HuH-7 (cell line): ENCODE measurements at regions not wholly inside any gene's neighbourhood (a gene's known extent, or its start where the extent isn't known, plus 50 kb on each side); places are given as distances from the start of the nearest gene placed in this dataset.
"Not testable (repeated sequence)": the region's sequence is repeated elsewhere in the genome, so short reads cannot be mapped to it uniquely, and the experiment has no call there.

ENCODE experiments used
- DNase-seq: peaks from one replicate; pipeline ENCODE4 v3.0.0; 2011; ENCODE audit warnings: low spot score

- no peak for DNase-seq
Measured at GRCh38 chr14:41289025-41289424, 317.7 kb upstream of the LRFN5 start.

GRCh38 chr14:41285186-41285748 is 321.4 kb upstream of the LRFN5 start:
- peak; percentile 0 for DNase-seq

GRCh38 chr14:41280745-41281144 is 325.9 kb upstream of the LRFN5 start:
- no peak for DNase-seq

- no peak for DNase-seq
Measured at GRCh38 chr14:41277450-41277849, 329.2 kb upstream of the LRFN5 start.

- no peak for DNase-seq
Measured at GRCh38 chr14:41257476-41257875, 349.2 kb upstream of the LRFN5 start.

DNA sequence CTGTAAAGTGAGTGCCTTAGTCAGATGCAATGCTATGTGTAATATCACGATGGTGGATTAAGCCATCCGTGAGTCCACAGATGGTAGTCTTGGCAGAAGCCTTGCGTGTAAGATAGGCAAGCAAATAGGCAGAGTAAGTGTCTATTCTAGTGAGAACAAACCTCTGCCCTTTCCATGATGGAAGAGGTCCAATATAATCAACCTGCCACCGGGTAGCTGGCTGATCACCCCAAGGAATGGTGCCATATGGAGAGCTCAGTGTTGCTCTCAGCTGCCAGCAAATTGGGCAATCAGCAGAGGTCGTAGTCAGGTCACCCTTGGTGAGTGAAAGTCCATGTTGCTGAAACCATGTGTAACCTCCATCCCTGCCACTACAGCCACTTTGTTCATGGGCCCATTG is 371.2 kb upstream of the LRFN5 start:
- no peak for DNase-seq

- no peak for DNase-seq
Measured at GRCh38 chr14:41230683-41231082, 376.0 kb upstream of the LRFN5 start.

- DNase-seq, result no peak
Measured at GRCh38 chr14:41229824-41230223, 376.9 kb upstream of the LRFN5 start.

- no peak for DNase-seq
Measured at GRCh38 chr14:41225433-41225832, 381.2 kb upstream of the LRFN5 start.

DNA sequence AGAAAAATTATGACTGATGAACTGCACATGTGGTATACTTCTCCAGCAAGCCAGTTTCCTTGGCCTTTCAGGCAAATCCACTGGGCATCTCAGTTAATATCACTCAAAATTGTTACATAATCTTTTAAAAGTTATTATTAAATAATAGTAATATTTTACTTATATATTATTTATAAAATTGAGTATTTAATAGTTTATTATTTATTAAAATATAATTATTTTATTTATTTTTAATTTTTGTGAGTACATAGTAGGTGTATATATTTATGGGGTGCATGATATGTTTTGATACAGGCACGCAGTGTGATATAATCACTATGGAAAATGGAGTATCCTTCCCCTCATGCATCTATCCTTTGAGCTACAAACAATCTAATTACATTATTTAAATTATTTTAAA is 384.1 kb upstream of the LRFN5 start:
- DNase-seq, result no peak

GRCh38 chr14:41214978-41215377 is 391.7 kb upstream of the LRFN5 start:
- not testable (repeated sequence) for DNase-seq

DNA sequence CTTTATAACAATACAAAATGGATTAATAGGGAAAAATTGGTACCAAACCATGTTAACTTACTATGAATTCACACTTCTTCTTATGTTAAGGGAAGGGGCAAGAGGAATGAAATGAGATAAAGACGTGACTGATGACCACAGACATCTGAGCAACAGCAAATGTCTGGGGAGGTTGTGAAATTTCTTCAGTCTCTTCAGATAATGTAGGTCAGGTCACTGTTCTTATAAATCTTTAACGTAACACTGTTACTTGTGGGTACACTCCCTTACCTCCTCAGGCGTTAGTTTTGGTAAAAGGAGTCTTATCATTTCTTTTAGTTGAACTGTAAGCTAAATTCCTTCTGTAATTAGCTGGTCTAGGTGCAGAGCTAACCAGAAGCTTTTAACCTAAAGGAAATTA is 405.0 kb upstream of the LRFN5 start:
- no peak for DNase-seq

DNA sequence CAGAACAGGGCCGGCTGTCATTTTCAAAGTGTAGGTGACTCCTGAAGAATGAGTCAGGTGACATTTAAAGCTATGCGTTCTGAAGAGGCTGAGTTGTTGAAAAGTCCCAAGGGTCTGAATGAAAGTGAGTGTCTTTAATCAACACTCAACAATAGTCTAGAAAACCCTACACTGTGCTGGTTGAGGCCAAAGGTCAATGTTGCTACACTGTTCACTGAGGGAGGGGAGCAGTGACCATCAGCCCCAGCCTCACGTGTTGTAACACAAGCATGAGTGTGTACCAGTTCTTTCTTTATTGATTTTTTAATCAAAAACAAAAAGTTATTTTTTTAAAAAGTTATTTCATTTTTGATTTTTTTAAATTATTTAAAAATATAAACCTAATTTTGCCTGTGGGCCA is 418.8 kb upstream of the LRFN5 start:
- no peak for DNase-seq

DNA sequence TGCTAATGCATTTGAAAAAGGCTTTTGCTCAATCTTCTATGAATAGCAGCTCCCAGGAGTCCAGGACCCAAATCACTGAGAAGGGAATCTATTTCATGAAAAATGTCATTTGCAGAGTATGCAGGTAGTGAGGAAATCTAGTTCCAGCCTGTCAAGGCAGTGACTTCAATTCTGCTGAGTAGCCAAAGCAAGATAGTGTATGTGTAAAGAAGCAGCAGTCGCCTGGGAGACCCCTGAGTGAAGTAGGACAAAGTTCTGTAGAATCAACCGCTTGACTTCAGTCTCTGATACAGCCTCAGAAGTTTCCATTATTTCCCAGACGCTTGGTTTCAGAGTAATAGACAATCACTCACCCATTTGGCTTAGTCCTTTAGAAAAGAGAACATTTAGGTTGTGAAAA is 435.6 kb upstream of the LRFN5 start:
- DNase-seq, result no peak

GRCh38 chr14:41167040-41167439 is 439.6 kb upstream of the LRFN5 start:
- no peak for DNase-seq

- DNase-seq, result no peak
Measured at GRCh38 chr14:41154143-41154807, 452.4 kb upstream of the LRFN5 start.

DNA sequence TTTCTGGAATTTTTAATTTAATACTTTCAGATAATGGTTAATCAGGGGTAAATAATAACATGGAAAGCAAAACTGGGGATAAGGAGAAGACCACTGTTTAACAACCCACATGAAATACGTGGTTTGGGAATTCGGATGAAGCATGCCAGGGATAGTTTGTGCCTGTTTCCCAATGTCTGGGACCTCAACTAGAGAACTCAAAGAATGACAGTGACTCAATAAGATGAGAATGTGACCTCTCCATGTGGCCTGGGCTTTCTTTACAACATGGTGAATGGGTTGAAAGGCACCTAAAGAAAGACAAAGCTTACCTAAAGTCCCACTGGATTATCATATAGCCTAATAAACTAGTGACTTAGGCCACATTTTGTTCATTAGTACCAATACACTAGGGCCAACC is 460.3 kb upstream of the LRFN5 start:
- DNase-seq, result no peak

DNA sequence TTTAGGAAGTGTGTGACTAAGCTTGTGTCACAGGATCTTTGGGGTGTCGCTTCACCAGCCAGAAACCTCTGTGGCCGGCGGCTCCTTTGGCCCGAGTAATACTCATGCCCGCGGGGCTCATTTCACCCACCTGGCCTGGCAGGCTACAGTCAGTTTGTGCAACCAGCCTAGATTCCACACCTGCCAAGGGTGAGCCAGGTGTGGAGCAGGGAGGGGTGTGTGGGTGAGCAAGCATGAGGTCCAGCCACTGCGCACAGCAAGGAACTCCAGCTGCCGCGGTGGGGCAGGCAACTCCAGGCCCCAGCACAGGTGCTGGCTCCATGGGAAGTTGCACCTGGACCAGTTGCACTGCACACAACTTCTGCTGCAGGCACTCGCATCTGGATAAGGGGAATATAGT is 462.3 kb upstream of the LRFN5 start:
- no peak for DNase-seq

- DNase-seq, result no peak
Measured at GRCh38 chr14:41137741-41138140, 468.9 kb upstream of the LRFN5 start.

DNA sequence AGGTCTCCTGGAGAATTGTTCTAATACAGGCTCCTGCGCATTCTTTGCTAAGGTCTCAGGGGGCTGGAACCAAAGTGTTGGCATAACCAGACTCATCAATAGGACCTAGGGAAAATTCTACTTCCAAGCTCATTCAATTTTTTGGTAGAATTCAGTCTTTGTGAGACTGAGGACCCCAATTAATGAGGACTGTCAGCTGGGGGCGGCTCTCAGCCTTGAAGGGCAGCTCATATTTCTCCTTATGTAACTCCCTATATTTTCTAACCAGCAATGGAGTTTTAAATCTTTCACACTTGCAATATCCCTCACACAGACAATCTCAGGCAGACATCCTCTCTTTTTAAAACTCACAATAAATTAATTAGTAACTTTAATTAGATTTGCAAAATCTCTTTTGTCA is 476.4 kb upstream of the LRFN5 start:
- no peak for DNase-seq

DNA sequence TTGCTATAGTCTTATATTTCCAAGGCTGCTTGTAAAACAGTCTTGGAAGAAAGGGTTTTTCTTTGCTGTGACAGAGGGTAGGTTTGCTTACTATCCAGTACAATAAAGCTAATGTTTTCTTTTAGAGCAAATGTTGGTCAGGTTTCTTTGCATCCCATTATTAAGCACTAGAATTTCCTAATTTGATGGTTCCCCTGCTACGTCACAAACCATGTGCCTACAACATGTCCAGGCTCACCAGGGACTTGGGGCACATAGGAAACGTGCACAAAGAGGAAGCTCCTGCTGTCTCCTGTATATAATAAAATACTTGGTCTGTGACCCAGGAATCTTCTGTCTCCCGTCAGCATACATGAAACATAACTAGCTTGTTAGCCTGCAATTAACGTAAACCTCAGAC is 486.3 kb upstream of the LRFN5 start:
- no peak for DNase-seq

GRCh38 chr14:41096131-41096530 is 510.5 kb upstream of the LRFN5 start:
- DNase-seq, result peak; percentile 0

DNA sequence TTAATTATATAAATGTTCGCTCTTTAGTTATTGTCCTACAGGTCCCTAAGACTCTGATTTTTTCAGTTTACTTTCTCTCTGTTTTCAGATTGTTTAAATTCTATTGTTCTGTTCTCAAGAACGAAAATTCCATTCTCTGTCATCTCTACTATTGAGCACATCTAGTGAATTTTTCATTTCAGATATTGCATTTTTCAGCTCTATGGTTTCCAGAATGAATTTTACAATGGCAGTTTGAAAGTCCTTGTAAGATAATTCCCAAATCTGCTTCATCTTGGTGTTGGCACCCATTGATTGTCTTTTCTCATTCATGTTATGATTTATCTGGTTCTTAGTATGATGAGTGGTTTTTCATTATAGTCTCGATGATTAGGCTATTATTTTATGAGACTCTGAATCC is 519.6 kb upstream of the LRFN5 start:
- no peak for DNase-seq

DNA sequence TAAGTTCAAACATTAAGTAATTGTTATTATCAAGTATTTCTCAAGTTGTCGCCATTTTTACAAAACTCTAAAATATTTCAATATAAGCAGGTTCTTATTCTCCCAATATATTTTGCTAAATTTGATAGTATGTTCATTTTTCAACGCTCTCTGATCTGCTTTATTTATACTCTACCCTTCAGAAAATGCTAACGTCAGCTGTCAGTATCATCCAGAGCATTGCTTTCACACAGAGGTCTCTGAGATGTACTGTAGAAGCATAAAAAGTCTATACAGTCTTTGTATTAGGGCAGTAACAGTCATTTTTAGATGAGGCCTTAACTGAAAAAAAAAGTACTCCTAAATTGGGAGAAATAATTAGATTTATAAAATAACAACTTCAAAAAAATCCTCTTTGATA is 533.1 kb upstream of the LRFN5 start:
- no peak for DNase-seq
